GM19035 (cell line): ENCODE measurements at regions not wholly inside any gene's neighbourhood (a gene's known extent, or its start where the extent isn't known, plus 50 kb on each side); places are given as distances from the start of the nearest gene placed in this dataset.
"Not testable (repeated sequence)": the region's sequence is repeated elsewhere in the genome, so short reads cannot be mapped to it uniquely, and the experiment has no call there.

Source experiments
- ATAC-seq: cut with Tn5 transposase; IDR thresholded peaks from one replicate; pipeline ENCODE4 v1.9.1; 2021; ENCODE audit not compliant: unreplicated experiment

DNA sequence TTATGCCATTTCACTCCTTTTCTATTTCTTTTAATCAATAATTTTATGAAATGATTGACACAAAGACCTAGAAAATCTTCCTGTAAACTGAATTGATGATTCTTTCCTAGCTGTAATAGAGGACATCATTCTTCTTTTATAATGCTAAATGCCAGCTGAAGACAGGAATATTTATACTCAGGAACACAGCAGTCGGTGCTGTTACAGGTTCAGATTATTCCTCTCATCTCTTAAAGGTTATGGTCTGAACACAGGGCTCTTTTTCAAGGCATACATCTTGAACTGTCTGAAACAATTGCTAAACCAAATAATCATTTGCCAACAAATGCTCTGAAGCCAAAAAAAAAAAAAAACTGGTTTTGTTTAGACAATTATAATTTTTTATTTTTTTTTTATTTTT lies 305.0 kb upstream of the MMADHC start:
- ATAC-seq: no peak

DNA sequence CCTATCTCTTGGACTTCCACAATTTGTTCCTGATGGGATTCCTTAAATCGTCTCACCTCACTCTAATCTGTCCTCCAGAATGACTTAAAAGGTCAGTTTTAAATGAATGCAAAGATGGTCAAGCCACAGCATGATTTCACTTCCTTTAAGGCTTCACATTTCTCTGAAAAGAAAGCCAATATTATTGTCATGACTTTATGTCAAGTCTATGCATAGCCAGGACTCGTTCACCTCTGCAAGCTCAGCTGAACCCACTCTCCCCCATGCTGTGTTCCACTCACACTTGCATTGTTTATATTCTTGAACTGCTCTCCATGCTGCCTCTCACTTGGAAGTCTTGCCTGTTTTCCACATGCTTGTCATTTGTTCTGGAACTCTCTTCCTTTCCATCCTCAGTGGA lies 298.4 kb upstream of the MMADHC start:
- no peak for ATAC-seq

DNA sequence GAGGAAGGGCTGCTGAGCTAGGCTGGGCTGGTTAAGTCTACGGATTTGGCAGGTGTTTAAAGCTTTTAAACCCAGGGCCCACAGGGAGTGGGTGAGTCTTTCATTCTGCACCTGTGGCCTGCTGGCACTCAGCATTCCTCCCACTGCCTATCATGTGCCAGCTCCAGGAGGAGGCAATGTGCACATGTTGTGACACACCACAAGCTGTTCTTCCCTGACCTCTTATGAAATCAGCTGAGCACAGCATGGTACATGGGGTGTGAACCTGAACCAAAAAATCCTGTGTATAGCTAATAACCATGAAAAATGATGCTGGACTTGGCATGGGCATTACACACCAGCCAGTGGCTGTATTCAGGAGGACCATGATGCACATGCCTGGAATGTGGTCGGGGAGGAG lies 297.9 kb upstream of the MMADHC start:
- no peak for ATAC-seq

DNA sequence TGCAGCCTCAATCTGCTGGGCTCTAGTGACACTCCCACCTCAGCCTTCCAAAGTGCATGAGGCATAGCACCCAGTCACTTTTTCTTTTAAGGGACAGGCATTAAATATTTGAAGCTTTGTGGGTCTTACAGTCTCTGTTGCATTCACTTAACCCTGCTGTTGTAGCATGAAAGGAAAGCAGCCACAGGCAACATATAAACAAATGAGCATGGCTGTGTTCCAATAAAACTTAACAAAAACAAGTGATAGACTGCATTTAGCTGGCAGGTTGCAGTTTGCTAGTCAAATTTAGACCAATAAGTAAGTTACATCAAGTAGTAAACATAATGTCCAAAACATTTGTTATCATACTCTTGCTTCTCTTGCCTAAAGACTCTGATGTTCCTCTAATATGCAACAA lies 297.3 kb upstream of the MMADHC start:
- no peak for ATAC-seq

DNA sequence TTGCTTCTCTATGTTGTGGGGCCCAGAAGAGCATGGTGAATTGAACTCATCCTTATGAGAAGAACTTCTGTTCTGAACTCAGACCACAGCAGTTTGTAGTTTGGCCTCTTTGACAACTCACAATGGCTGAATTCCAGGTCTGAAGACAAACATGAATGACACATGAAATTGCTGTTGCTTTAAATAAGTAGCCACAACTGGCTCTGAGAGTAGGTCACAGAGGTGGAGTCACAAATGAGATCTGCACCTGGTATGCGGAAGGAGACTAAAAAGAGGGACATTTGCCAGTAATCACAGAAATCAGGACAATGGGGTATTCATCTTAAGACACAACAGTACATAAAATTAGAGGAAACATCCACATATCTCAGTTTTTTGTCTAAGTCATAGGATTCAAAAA lies 290.3 kb upstream of the MMADHC start:
- no peak for ATAC-seq

DNA sequence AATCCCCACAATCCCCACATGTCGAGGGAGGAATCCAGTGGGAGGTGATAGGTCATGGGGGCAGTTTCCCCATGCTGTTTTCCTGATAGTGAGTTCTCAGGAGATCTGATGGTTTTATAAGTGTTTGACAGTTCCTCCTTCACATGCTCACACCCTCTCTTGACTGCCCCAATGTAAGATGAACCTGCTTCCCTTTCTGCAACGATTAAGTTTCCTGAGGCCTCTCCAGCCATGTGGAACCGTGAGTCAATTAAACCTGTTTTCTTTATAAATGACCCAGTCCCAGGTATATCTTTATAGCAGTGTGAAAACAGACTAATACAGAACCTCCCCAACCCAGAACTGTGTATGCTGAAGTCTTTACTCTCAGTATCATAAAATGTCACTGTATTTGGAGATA lies 289.5 kb upstream of the MMADHC start:
- ATAC-seq: no peak

DNA sequence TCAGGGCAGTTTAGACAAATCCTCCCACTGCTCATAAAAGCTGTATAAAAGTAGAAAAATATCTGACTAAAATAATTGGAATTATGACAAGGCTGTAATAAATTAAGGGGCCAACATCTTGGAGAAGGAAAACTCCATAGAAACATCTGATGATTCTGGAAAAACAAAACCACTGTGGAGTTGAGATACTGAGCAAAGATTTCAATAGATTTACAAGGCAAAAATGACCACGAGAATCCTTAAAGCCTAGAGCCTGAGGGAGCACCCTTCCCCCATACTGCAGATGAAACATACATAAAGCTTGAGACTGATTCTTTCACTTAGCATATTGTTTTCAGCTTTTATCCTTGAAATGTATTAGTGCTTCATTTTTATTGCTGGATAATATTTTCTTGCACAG lies 286.4 kb upstream of the MMADHC start:
- ATAC-seq: no peak

DNA sequence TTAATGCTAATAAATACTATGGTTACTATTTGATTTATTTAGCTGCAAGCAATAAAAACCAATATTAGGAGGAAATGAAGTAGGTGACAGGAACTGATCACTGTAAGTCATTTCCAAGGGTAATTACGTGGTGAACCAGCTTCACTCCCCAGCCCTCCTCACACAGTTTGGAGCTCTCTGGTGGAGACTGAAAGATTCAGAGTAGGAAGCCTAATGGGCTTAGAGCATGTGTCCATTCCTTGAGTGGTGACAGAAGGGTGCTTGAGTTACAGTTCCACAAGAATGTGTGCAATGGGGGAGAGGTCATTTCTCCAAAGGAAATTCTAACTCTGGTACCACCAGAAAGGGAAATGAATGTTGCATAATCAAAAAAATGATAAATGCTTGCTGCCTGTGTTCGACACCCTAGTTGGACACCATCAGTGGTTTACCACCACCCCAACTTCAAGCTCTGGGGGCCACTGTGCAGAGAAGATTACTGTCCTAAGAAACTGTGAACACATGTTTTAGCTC lies 285.1 kb upstream of the MMADHC start:
- ATAC-seq: no peak

DNA sequence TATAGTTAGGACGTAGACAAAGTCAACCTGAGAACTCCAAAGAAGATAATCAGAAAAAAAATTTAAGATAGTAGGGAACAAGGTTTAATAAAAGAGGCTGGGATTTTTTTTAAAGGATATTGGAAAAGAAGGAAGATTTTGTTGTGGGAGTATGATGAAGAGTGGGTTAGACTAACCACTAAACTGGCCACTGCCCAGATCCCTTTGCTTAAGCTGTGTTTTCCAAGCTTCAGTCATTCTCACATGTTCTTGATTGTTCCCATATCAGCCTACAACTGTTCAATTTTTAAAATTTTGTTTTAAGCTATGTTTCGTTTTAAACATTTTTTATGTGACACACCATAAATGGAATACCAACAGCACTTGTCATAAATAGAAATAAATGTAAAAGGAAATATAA lies 284.5 kb upstream of the MMADHC start:
- no peak for ATAC-seq

DNA sequence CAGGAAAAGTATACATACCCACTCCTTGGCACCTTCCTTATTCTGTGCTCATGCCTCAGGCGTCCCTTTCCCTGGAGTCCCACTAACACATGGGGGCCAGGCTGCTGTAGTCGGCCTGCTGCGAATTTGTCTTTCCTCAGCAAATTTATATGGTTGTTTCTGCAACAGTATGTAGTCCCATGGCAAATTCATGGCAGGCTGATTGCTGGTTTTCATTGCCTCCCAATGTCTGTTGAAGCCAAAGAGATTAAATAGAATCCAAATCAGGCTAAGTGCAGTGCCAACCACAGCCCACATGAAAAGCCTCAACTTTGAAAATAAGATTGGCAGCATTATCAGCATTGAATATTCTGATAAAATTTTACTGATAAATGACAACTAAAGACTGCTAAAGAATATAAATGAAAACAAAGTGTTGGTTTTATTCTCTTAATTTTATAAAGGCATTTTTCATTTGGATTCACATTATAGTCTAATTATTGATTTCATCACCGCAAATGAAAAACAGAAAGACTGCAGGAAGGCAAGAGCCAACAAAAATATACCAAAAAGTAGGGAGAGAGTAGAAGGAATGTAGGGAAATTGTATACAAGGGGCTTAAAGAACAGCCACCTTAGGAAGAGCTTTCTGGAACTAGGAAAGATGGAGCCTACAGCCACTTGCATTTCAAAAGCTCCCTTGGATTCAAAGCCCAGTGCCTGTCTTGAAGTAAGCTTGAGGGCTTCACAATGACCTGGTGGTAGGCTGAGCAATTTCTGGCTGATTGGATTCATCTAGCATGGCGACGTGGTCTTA lies 283.7 kb upstream of the MMADHC start:
- no peak for ATAC-seq

DNA sequence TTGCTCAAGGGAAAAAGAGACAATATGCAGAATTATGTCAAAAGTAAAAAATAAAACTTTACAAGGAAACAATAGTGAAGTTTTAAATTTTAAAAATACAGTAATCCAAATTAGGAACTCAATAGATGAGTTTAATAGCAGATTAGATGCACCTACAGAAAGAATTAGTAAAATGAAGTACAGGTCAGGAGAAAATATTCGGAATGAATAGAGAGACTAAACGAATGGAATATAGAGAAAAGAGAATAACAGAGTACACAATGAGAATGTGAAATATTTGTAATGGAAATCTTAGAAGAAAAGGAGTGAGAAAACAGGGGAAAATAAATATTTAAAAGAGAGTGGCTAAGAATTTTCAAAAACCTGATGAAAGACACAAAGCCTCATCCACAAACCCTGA lies 275.7 kb upstream of the MMADHC start:
- ATAC-seq: no peak

DNA sequence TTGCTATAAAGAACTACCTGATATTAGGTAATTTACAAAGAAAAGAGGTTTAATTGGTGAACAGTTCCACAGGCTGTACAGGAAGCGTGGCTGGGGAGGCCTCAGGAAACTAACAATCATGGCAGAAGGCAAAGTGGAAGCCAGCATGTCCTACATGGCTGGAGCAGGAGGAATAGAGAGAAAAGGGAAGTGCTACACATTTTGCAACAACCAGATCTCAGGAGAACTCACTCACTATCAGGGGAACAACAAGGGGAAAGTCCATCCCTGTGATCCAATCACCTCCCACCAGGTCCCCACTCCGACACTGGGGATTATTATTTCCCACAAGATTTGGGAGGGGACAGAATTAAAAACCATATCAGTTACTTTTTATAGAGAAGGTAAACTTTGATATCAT lies 273.5 kb upstream of the MMADHC start:
- no peak for ATAC-seq

DNA sequence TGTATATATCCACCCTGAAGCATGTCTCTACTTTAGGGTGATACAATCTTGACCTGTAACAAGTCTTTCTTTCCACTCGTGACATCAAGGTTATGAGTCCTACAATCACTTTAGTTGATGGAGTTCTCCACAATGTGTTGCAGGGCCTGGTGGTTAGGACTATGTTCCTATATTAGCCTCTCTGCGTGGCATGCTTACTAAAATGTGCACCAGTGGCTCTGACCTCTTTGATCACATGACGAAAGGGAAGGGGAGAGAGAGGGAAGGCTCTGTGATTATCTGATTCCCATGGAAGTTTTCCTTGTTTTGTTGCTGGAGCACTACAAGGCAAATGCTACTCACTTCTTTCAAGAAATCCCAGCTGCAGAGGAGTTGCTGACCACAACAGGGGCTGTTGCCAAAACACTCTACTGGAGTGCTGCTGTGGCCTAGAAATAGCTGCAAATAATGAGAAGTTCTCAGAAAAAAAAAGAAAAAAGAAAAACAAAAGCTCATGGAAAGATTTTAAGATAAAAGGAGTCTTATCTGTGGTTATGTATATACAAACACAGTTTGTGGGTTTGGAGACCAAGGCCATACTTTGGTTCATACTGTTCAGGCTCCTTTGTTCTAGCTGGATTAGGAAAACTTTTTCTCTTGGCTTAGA lies 272.8 kb upstream of the MMADHC start:
- no peak for ATAC-seq

DNA sequence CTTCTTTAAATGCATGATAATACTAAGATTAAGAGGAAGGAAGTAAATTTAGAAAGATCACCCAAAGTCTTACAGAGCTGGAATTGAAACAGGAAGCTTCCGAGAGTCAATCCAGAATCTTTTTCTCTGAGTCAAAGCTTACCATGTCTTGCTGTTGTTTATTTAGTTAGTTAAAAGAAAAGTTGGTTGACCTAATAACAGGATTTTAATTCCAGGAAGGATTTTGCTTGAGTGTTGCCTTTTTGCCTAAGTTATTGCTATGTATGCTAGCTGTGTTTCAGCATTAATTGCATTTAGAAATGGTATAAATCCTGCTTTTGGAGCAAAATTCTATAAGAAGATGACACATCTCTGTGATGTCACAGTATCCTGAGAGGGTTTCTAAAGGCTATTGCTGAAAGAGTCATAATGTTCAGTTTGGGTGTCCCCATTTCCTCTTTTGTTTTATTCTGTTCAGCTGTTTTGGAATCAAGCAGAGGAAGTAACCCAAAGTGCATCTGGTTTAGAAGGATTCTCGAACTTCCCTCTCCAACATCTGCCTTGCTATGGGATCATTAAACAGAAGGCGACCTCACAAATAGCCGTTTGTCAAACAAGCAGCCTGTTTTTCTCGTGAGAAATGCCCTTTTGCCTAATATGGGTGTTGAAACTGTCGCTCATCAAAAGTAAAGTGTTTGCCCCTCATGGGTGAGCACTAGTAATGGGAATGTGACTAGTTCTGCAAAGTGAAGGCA lies 271.5 kb upstream of the MMADHC start:
- no peak for ATAC-seq

DNA sequence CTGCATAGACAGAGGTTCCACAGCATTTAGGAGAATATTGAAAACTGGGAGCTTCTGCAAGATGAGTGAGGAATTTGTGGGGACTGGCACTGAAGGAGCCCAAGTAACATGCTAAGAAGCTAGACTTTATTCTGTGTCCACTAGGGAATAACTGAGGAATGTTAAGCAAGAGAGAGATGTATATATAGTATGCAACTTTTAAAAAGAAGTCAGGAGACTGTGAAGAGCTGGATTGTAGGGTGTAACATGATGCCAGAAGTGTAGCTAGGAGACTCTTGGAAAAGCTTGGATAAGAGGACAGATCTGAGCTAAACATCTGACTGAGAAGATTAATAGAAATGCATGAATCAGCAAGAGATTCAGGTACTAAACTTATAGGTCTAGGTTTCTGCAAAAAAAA lies 270.6 kb upstream of the MMADHC start:
- no peak for ATAC-seq

DNA sequence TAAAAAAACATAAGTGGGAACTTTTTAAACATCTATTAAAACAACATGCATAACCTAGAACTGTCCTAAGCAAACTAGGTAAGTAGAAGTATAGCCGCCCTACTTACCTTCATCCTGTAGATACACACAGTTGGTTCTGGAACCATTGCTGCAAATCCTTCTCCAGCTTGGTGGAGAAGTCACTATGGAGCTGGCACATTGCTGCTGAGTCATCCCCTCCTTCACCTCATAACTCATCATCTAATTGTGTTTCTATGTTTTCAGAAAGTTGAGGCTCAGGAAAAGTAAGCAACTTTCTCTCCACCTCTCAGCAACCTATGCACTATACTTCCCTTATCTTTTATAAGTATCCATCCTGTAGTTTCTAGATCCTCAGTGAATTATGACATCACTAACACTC lies 269.8 kb upstream of the MMADHC start:
- ATAC-seq: no peak

DNA sequence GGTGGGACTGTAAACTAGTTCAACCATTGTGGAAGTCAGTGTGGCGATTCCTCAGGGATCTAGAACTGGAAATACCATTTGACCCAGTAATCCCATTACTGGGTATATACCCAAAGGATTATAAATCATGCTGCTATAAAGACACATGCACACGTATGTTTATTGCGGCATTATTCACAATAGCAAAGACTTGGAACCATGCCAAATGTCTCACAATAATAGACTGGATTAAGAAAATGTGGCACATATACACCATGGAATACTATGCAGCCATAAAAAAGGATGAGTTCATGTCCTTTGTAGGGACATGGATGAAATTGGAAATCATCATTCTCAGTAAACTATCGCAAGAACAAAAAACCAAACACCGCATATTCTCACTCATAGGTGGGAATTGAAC lies 268.3 kb upstream of the MMADHC start:
- ATAC-seq: not testable (repeated sequence)

DNA sequence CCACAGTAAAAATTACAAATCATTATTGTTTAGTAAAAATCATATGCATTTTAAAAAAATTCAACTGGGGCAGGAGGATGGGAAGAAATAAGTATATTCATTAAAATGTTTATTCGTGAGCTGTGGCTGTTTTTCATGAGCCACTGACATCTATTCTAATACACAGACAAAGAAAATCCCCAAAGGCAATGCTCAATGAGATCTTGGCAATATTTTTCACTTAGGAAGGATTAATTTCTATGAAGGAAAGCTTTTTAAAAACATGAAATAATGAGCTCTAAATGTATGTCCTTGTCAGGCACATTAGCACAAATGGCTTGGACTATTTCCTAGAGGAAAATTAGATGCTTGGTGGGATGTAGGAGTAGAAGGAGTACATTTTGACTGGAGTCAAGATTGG lies 262.0 kb upstream of the MMADHC start:
- ATAC-seq: no peak

DNA sequence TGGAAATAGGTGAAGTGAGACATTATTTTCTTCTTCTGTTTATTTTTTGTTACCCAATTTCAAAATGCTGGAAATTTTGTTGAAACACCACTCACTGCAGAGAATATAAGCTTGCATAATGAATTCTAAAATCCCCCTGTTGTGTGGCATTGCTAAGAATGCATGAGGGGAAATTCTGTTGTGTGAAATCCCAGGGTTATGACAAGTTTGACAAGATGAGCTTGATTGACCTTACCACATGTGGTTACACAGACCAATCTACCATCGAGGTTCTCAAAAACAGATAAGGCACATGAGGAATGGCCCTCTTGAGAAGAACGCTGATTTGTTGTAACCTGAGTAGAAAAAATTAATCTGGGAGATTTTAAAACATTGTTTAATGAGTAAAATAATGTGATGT lies 261.6 kb upstream of the MMADHC start:
- no peak for ATAC-seq

DNA sequence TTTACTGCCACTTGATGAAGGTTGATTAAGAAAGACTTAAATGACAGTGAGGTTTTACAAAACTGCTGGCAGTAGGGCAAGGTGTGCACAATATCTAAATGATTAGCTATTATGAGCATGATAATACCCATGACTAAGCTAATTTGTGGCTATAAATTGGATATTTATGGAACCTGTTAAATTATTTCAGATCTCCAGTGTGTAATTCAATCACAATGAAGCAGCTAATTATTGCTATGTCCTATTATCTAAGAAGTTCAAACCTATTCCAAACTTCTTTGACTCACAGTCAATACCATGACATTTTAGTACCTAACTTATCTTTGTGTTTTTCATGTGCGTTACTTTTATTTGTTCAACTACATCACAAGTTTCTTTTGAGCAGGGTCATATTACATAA lies 253.8 kb upstream of the MMADHC start:
- no peak for ATAC-seq

DNA sequence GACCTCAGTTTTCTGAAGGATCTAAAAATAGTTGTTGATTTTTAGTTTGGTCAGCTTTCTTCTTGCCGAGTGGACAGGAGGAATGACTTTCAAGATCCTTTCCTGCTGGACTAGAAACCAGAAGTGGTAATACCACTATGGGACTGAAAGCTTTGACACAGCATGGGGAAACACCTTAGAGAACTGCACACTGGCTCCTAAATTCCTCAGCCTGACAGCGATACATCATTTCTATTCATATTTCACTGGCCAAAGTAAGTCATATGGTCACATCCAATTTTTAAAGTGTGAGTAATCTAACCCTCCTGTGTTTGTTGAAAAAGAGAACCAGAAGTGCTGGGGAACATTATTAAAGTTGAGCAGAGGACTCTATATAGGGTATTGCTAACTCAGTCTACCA lies 244.7 kb upstream of the MMADHC start:
- no peak for ATAC-seq
